NB4 (cell line): ENCODE measurements at regions not wholly inside any gene's neighbourhood (a gene's known extent, or its start where the extent isn't known, plus 50 kb on each side); places are given as distances from the start of the nearest gene placed in this dataset.

ENCODE experiments used
- DNase-seq: peaks from one replicate; pipeline ENCODE4 v3.0.0; 2010; ENCODE audit warnings: low read depth
- H3K4me3 ChIP-seq: one replicate; pipeline ENCODE4 v1.5.1; 2011; ENCODE audit warnings: mild to moderate bottlenecking, low read depth, low read length, moderate library complexity
- MAX ChIP-seq: IDR thresholded peaks from 2 replicates; pipeline ENCODE4 v1.6.1; 2011; ENCODE audit warnings: low read depth, low read length
- MYC ChIP-seq: IDR thresholded peaks from 2 replicates; pipeline ENCODE4 v1.6.1; 2011; ENCODE audit warnings: low read depth, low read length
- POLR2A ChIP-seq: IDR thresholded peaks from 2 replicates; pipeline ENCODE4 v1.6.1; 2011; ENCODE audit warnings: mild to moderate bottlenecking; ENCODE audit not compliant: insufficient read length; ENCODE audit errors: extremely low read depth
- TF ChIP-seq, protein P1 (sequence below): IDR thresholded peaks from one replicate; pipeline ENCODE4 v1.5.1; 2012; ENCODE audit warnings: low read depth, low read length

DNA sequence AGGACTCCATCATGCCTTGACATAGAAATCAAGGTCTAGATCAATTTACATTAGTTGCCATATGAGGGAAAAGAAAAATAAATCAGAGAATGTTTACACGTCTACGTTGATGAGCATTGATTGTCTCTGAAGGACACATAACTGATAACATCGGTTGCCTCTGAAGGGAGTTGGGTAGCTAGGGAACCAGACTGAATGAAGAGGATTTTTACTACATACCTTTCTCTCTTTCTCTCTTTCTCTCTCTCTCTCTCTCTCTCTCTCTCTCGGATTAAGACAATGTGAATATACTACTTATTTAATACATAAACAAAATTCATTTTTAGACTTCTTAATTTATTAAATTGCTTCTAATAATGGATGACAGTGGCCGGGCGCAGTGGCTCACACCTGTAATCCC, 118.4 kb upstream of the DAPK1 start:
- H3K4me3 ChIP-seq = no peak overlapping the region
- no peak for DNase-seq
- no peak for TF ChIP-seq POLR2A
- TF ChIP-seq MAX = no peak
- TF ChIP-seq, protein P1, sequence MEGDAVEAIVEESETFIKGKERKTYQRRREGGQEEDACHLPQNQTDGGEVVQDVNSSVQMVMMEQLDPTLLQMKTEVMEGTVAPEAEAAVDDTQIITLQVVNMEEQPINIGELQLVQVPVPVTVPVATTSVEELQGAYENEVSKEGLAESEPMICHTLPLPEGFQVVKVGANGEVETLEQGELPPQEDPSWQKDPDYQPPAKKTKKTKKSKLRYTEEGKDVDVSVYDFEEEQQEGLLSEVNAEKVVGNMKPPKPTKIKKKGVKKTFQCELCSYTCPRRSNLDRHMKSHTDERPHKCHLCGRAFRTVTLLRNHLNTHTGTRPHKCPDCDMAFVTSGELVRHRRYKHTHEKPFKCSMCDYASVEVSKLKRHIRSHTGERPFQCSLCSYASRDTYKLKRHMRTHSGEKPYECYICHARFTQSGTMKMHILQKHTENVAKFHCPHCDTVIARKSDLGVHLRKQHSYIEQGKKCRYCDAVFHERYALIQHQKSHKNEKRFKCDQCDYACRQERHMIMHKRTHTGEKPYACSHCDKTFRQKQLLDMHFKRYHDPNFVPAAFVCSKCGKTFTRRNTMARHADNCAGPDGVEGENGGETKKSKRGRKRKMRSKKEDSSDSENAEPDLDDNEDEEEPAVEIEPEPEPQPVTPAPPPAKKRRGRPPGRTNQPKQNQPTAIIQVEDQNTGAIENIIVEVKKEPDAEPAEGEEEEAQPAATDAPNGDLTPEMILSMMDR = no peak
- TF ChIP-seq MYC = no peak

DNA sequence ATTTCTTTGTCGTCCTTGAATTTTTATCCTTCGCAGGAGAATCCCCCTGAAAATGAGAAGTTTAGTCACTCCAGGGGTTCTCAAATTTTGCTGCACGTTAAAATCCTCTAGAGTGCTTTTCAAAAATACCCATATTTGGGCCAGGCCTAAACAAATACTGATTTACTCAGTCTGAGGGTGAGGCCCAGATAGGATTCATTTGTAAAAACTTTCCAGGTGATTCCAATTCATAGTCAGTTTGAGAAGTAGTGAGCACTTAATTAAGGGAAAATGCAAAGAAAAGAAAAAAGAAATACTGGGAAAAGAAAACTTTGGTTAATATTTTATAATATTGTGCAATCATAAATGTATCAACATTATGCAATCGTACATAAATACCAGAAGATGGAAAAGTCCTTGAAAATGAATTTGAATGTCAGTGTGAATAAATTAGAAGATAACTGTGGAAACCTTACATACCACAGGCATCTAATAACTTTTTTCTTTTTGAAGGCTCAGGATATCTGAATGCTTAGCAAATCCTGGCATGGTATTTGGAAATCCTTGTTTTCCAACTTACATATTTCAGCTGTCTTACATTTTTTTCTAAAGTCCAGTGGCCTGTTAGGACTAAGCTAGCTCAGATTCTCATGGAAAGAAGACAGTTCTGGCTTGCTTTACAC, 116.5 kb upstream of the DAPK1 start:
- no peak overlapping the region for H3K4me3 ChIP-seq

DNA sequence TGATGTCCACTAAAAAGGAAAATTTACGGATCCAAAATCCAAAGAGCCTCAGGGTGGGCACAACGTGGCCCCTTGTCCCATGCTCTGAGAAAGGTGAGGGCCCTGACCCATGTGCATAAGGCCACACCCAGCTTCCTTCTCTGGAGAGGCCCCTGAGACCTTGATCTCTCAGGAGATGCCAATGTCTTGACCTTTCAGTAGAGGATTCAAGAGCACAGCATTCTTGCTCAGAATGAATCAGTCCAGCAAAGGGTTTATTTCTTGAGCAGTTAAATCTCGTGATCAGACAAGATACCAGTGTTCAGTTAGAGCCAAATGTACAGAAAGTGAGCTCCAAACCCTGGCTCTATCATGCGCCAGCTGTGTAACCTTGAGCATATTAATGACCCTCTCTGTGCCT, 115.9 kb upstream of the DAPK1 start:
- DNase-seq = no peak
- H3K4me3 ChIP-seq = no peak overlapping the region
- no peak for TF ChIP-seq MAX
- TF ChIP-seq MYC = no peak
- TF ChIP-seq POLR2A = no peak
- TF ChIP-seq, protein P1 = no peak

More for the DNA sequence above, 116.5 kb upstream of the DAPK1 start:
- TF ChIP-seq, protein P1 = no peak
- TF ChIP-seq MYC (no peak), MAX (no peak), POLR2A (no peak)
- no peak for DNase-seq

DNA sequence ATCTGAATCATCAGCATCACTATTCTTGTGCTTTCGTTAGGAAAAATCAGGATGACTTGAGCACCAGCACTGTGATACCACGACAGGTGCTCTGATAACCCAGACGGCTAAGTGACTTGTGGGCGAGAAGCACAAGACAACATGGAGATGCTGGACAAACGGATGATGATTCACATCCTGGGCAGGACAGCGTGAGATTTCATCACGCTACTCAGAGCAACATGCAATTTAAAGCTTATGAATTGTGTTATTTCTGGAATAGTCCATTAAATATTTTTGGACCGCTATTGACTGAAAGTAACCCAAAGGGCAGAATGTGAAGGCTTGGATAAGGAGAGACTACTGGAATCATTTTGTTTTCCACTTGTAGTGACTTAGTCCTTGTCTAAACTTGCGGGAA, 114.8 kb upstream of the DAPK1 start:
- no peak overlapping the region for H3K4me3 ChIP-seq
- DNase-seq = peak; percentile 52
- 0 out of 2 replicates have a peak, but pooled peaks have one; percentile 40 for TF ChIP-seq MYC
- TF ChIP-seq, protein P1 = no peak
- TF ChIP-seq MAX = 0 out of 2 replicates have a peak, but pooled peaks have one; percentile 34

- TF ChIP-seq, protein P1 = no peak
- TF ChIP-seq MYC (no peak), MAX (no peak), POLR2A (no peak)
- no peak for DNase-seq
- no peak overlapping the region for H3K4me3 ChIP-seq
These were observed 114.1 kb upstream of the DAPK1 start for GRCh38 chr9:87383344-87384150.
